GM12872 (cell line): ENCODE measurements at regions not wholly inside any gene's neighbourhood (a gene's known extent, or its start where the extent isn't known, plus 50 kb on each side); places are given as distances from the start of the nearest gene placed in this dataset.

Experiments used
- CTCF ChIP-seq: IDR thresholded peaks from 3 replicates; pipeline ENCODE4 v1.5.1; 2011; ENCODE audit warnings: low read depth, mild to moderate bottlenecking, low read length, moderate library complexity; ENCODE audit not compliant: insufficient read depth

DNA sequence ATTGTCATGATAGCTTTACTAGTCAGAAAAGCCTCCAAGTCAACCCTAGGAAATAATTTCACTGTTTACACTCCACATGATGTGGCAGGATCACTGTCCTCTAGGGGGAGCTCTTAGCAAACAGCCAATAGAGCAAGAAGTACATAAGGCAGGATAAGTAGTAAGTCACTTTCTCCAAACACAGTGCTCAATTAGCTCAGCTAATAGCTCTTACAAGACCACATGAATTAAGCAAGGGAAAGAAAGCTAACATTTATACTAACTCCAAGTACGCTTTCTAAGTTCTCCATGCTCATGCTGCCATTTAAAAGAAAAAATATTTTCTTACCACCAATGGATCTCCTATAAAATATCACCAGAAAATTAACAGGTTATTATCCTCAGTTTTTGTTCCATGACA is 66.9 kb upstream of the LRIF1 start:
- TF ChIP-seq CTCF: peak; percentile 90

GRCh38 chr1:111025109-111025508 is 61.4 kb upstream of the LRIF1 start:
- TF ChIP-seq CTCF: no peak

- 0 out of 3 replicates have a peak, but pooled peaks have one; percentile 26 for TF ChIP-seq CTCF
Observed at GRCh38 chr1:111015222-111015621, 51.5 kb upstream of the LRIF1 start.
